Endothelial cell of umbilical vein (primary cell): ENCODE measurements at regions not wholly inside any gene's neighbourhood (a gene's known extent, or its start where the extent isn't known, plus 50 kb on each side); places are given as distances from the start of the nearest gene placed in this dataset.

Source experiments
- BruUV-seq: library from RNA; stranded (reverse); fragments of 400-500 nt; replicated peaks from 2 replicates; lab custom pipeline; 2021; lab: Mats Ljungman, UMichigan
- CTCF ChIA-PET: fragments of 300-600, 350-600 bp; sonication (Branson Sonifier 250); formaldehyde crosslinking; loops from one replicate; lab custom pipeline; 2021; ENCODE audit warnings: antibody characterized with exemption, inconsistent platforms; lab: Charles Lee
- POLR2A ChIA-PET: fragments of 300-600, 350-600 bp; sonication (Branson Sonifier 250); formaldehyde crosslinking; loops from one replicate; lab custom pipeline; 2021; ENCODE audit warnings: antibody characterized with exemption, inconsistent platforms; lab: Charles Lee
- DNase-seq: peaks from one replicate; pipeline ENCODE4 v3.0.0-alpha.2; 2011; ENCODE audit warnings: low read depth, low spot score
- FAIRE-seq: peaks from 2 replicates; lab custom pipeline; 2011; peaks lifted over from hg19 to GRCh38; lab: Jason Lieb, UNC
- H2AFZ ChIP-seq: 2 replicates; pipeline ENCODE4 v1.6.0; 2012; ENCODE audit warnings: low read depth, low read length, control low read depth, inconsistent platforms
- H3K27ac ChIP-seq: 2 replicates; pipeline ENCODE4 v1.5.1; 2011; ENCODE audit warnings: low read depth, mild to moderate bottlenecking, control low read depth, low read length, moderate library complexity; ENCODE audit not compliant: insufficient read depth
- H3K27me3 ChIP-seq, 2 experiments: 2 replicates each; pipeline versions ENCODE4 v1.6.0 to v1.6.1; 2011; ENCODE audit warnings: low read length in 2 of 2, mixed read lengths in 1 of 2; ENCODE audit not compliant: control insufficient read depth in 2 of 2, insufficient read depth in 2 of 2
- H3K36me3 ChIP-seq, 2 experiments: 2 replicates in 1 of 2; 3 replicates in 1 of 2; pipeline ENCODE4 v1.5.1; 2011; ENCODE audit warnings: low read length in 2 of 2, mild to moderate bottlenecking in 1 of 2, moderate library complexity in 1 of 2; ENCODE audit not compliant: control insufficient read depth in 2 of 2, insufficient read depth in 2 of 2; ENCODE audit errors: extremely low read depth in 1 of 2
- H3K4me1 ChIP-seq: 3 replicates; pipeline ENCODE4 v1.5.1; 2011; ENCODE audit warnings: mild to moderate bottlenecking, low read length; ENCODE audit not compliant: control insufficient read depth, insufficient read depth; ENCODE audit errors: extremely low read depth
- H3K4me2 ChIP-seq: 2 replicates; pipeline ENCODE4 v1.6.1; 2011; ENCODE audit warnings: low read length, control low read depth, mixed read lengths; ENCODE audit not compliant: insufficient read depth
- H3K4me3 ChIP-seq, 3 experiments: fragments of 200-600 bp in 1 of 3; sonication (generic), shearing (Covaris generic) in 1 of 3; replicated peaks in 1 of 3; 2 replicates each; pipeline ENCODE4 v1.5.1; 2011 to 2016; ENCODE audit warnings: control low read depth in 3 of 3, low read length in 3 of 3, mild to moderate bottlenecking in 2 of 3, inconsistent platforms in 1 of 3, low read depth in 1 of 3, moderate library complexity in 1 of 3; ENCODE audit not compliant: insufficient read depth in 1 of 3
- H3K79me2 ChIP-seq: 2 replicates; pipeline ENCODE4 v1.6.0; 2012; ENCODE audit warnings: low read length, inconsistent platforms; ENCODE audit not compliant: control insufficient read depth, insufficient read depth
- H3K9ac ChIP-seq: replicated peaks from 2 replicates; pipeline ENCODE3; 2011; ENCODE audit warnings: low read length, control low read depth; ENCODE audit not compliant: insufficient read depth; ENCODE audit errors: extremely low read depth
- H3K9me1 ChIP-seq: replicated peaks from 3 replicates; pipeline ENCODE4 v1.6.0; 2011; ENCODE audit warnings: mild to moderate bottlenecking, low read length; ENCODE audit not compliant: control insufficient read depth, insufficient read depth; ENCODE audit errors: extremely low read depth
- H3K9me3 ChIP-seq: replicated peaks from 2 replicates; pipeline ENCODE4 v1.5.1; 2012; ENCODE audit warnings: low read length, inconsistent platforms; ENCODE audit not compliant: control insufficient read depth, insufficient read depth
- H4K20me1 ChIP-seq: replicated peaks from 2 replicates; pipeline ENCODE3; 2011; ENCODE audit warnings: mild to moderate bottlenecking, low read length; ENCODE audit not compliant: control insufficient read depth, insufficient read depth; ENCODE audit errors: extremely low read depth
- CTCF ChIP-seq, 2 donors: IDR thresholded peaks; 1 replicate in 1 of 2; 2 replicates in 1 of 2; pipeline ENCODE4 v1.5.1; 2011; ENCODE audit warnings: low read length in 2 of 2, mild to moderate bottlenecking in 2 of 2, moderate library complexity in 2 of 2, control low read depth in 1 of 2, inconsistent platforms in 1 of 2, low read depth in 1 of 2; ENCODE audit not compliant: insufficient read depth in 1 of 2; ENCODE audit errors: extremely low read depth in 1 of 2
- EZH2 ChIP-seq: IDR thresholded peaks from 2 replicates; pipeline ENCODE4 v1.6.1; 2012; ENCODE audit warnings: borderline replicate concordance, low read depth, mild to moderate bottlenecking, moderate library complexity, low read length, inconsistent platforms; ENCODE audit not compliant: severe bottlenecking
- FOS ChIP-seq: IDR thresholded peaks from 2 replicates; pipeline ENCODE4 v1.6.1; 2011; ENCODE audit warnings: mild to moderate bottlenecking, low read length, moderate library complexity, borderline replicate concordance; ENCODE audit not compliant: insufficient read depth
- GATA2 ChIP-seq: IDR thresholded peaks from 2 replicates; pipeline ENCODE4 v1.7.0; 2011; ENCODE audit warnings: low read depth, mild to moderate bottlenecking, moderate library complexity, mixed read lengths, low read length; ENCODE audit not compliant: insufficient read length, insufficient read depth
- JUN ChIP-seq: IDR thresholded peaks from 2 replicates; pipeline ENCODE4 v1.6.1; 2011; ENCODE audit warnings: borderline replicate concordance, low read depth; ENCODE audit not compliant: insufficient read length, insufficient read depth
- MAX ChIP-seq: IDR thresholded peaks from 2 replicates; pipeline ENCODE4 v1.6.1; 2011; ENCODE audit not compliant: insufficient read depth, insufficient read length
- MYC ChIP-seq: IDR thresholded peaks from one replicate; pipeline ENCODE4 v1.6.1; 2011; ENCODE audit warnings: mild to moderate bottlenecking, low read depth, low read length
- POLR2A ChIP-seq: IDR thresholded peaks from 2 replicates; pipeline ENCODE4 v1.6.1; 2012; ENCODE audit warnings: low read depth, mild to moderate bottlenecking, control low read depth, low read length
- POLR2AphosphoS5 ChIP-seq: IDR thresholded peaks from 2 replicates; pipeline ENCODE4 v1.6.1; 2012; ENCODE audit warnings: low read depth, mild to moderate bottlenecking, control low read depth, low read length, moderate library complexity; ENCODE audit not compliant: insufficient read depth
- dilution Hi-C: fragments of 300-500 bp; cut with MboI; formaldehyde crosslinking; loops from one replicate; pipeline ENCODE4 v1.15.0; 2019; ENCODE audit warnings: low sequenced_read_pairs; ENCODE audit not compliant: extremely low pct_ligation_motif_present
- intact Hi-C: fragments of 100-400 bp; cut with micrococcal nuclease; formaldehyde crosslinking; loops from one replicate; pipeline ENCODE4 v1.10.0; 2022

GRCh38 chr2:60313470-60314172 lies 239.8 kb downstream of the BCL11A start:
- dilution Hi-C loops: no loop called here
- Histone ChIP-seq H3K9me1 (no peaks in the 10 kb centered on the region), H3K27ac (no peak overlapping the region), H3K9ac (no peak overlapping the region), H3K4me2 (no peak overlapping the region), H3K79me2 (no peaks in the 10 kb centered on the region), H2AFZ (no peak overlapping the region), H3K4me1 (no peaks in the 10 kb centered on the region), H4K20me1 (no peaks in the 10 kb centered on the region), H3K4me3 (no peak overlapping the region), H3K27me3 (no peaks in the 10 kb centered on the region), H3K9me3 (no peaks in the 10 kb centered on the region), H3K36me3 (no peaks in the 10 kb centered on the region)
- BruUV-seq: no TSS peak
- POLR2A ChIA-PET: no interaction called here
- CTCF ChIA-PET: no interaction called here
- DNase-seq (no peak), FAIRE-seq (no peak)
- intact Hi-C loops: no loop called here
- TF ChIP-seq JUN (no peak), MYC (no peak), MAX (no peak), POLR2AphosphoS5 (no peak), GATA2 (no peak), EZH2 (no peak), CTCF (IDR thresholded peaks at IDR 0.05; ENCODE audit: extremely low read depth in 1 of 2, insufficient read depth in 1 of 2, low read depth in 1 of 2, low read length in 2 of 2) (no peak), POLR2A (no peak), FOS (no peak)
